ENCODE measurements at regions not wholly inside any gene's neighbourhood (a gene's known extent, or its start where the extent isn't known, plus 50 kb on each side); places are given as distances from the start of the nearest gene placed in this dataset.
"Not testable (repeated sequence)": the region's sequence is repeated elsewhere in the genome, so short reads cannot be mapped to it uniquely, and the experiment has no call there.

DNA sequence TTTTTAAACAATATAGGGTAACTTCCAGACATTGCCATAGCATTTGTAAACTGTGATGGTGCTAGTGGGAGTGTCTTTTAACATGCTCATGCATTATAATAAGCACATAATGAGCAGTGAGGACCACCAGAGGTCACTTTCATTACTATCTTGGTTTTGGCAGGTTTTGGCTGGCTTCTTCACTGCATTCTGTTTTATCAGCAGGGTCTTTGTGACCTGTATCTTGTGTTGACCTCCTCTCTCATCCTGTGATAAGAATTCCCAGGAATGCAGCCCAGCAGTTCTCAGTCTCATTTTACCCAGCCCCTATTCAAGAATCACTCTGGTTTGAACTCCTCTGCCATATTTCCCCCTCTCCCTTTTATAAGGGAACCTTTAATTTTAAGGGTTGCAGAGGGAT, 91.3 kb downstream of the ZNF467 start:
- no peak for DNase-seq (ENCODE audit: low spot score)

GRCh38 chr7:149681274-149681673, 92.1 kb downstream of the ZNF467 start:
- DNase-seq (ENCODE audit: low spot score): no peak

- no peak for DNase-seq (ENCODE audit: low spot score)
Measured at GRCh38 chr7:149680331-149681025, 92.9 kb downstream of the ZNF467 start.

DNA sequence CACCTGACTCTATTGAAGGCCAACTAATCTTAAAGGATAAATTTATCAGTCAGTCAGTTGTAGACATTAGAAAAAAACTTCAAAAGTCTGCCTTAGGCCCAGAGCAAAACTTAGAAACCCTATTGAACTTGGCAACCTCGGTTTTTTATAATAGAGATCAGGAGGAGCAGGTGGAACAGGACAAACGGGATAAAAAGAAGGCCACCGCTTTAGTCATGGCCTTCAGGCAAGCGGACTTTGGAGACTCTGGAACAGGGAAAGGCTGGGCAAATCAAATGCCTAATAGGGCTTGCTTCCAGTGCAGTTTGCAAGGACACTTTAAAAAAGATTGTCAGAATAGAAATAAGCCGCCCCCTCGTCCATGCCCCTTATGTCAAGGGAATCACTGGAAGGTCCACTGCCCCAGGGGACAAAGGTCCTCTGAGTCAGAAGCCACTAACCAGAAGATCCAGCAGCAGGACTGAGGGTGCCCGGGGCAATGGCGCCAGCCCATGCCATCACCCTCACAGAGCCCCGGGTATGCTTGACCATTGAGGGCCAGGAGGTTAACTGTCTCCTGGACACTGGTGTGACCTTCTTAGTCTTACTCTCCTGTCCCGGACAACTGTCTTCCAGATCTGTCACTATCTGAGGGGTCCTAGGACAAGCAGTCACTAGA, 98.5 kb downstream of the ZNF467 start:
- not testable (repeated sequence) for DNase-seq (ENCODE audit: low spot score)

DNA sequence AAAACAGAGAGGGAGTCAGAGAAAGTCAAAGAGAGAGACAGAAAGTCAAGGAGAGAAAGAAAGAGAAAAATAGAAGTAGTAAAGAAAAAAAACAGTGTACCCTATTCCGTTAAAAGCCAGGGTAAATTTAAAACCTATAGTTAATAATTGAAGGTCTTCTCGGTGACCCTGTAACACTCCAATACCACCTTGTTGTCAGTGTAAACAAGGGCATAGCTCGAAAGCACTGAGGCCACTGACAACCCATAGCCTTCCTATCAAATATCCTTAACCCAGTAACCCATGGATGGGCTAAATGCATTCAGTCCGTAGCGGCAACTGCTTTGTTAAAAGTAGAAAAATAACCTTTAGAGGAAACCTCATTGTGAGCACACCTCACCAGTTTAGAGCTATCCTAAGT, 100.4 kb downstream of the ZNF467 start:
- DNase-seq (ENCODE audit: low spot score): no peak

GRCh38 chr7:149670288-149670687, 103.1 kb downstream of the ZNF467 start:
- peak; percentile 28 for DNase-seq (ENCODE audit: low spot score)

- DNase-seq (ENCODE audit: low spot score): peak; percentile 10
Measured at GRCh38 chr7:149669121-149669818, 104.1 kb downstream of the ZNF467 start.

DNA sequence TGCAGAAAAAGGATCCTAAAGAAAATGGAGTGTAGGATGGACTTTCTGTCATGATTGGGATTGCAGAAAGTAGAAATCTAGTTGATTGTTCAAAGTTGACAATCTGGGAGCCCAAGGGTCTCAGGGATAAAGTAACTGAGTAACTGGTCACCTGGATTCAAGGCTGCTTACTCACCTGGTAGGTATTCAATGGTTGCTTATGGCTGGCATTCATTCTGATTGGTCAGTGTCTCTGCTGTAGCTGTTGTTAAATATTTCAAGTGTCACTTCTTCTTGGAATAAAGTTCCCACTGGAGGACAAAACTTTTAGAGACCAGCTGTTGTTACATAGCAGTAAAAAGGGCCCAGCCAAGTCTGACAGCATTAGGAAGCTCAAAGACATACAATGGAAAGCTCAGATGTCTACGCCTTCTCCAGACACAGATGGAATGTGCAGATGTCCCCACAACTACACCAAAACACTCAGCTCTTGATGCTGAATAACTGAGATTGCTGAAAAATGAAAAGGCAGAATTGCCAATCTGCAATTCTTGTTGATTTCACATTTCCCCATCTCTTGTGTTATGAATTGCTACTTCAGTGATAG, 106.9 kb downstream of the ZNF467 start:
- peak; percentile 59 for DNase-seq (ENCODE audit: low spot score)

DNA sequence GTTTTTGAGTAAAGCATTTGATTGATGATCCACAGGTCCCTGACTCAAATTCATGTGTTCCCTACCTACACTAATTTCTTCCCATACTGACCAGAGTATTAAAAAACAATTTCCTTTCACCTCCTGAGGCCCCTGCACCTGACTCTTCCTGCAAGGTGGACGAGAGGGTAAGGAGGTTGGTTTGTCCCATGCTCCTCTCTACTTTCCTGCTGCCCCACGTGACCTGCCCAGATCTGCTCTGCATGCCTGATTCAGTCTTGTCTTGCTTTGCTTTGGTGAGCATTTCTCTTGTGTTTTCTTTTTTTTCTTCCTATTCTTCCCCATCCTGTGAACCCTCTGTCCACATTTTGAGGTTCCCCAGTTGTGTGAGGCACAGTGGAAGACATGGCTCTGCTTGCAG, 107.8 kb downstream of the ZNF467 start:
- DNase-seq (ENCODE audit: low spot score): not testable (repeated sequence)

DNA sequence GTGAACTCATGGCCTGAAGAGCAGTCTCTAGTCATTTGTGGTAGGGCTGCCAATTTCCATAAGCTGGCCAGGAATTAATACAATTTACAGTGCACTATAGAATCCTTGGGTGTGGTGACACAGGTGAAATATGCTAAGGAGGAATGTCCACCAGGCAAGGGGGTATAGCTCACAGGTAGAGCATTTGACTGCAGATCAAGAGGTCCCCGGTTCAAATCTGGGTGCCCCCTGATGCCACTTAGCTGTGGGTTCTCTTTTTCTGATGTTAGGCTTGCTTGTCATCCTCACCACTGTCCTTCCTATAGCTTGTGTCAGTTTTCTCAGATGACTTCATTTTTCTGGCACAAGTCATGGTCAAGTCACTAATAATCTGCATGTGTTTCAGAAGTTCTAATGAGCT, 108.7 kb downstream of the ZNF467 start:
- peak; percentile 39 for DNase-seq (ENCODE audit: low spot score)

GRCh38 chr7:149664176-149664575, 109.2 kb downstream of the ZNF467 start:
- DNase-seq (ENCODE audit: low spot score): no peak

GRCh38 chr7:149662591-149663095, 110.7 kb downstream of the ZNF467 start:
- DNase-seq (ENCODE audit: low spot score): peak; percentile 74

DNA sequence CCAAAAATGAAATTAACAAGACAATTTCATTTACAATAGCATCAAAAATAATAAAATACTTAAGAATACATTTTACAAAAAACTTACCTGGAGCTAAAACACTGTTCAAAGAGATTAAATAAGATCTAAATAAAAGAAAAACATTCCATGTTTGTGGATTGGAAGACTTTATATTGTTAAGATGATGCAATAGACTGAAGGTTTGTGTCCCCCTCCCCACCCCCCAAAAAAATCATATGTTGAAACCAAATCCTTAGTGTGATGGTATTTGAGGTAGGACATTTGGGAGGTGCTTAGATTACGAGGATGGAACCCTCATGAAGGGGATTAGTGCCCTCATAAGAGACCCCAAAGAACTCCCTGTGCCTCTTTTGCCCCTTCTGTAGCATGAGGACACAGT, 117.6 kb downstream of the ZNF467 start:
- DNase-seq (ENCODE audit: low spot score): no peak

GRCh38 chr7:149654588-149654987, 118.8 kb downstream of the ZNF467 start:
- no peak for DNase-seq (ENCODE audit: low spot score)

- not testable (repeated sequence) for DNase-seq (ENCODE audit: low spot score)
Measured at GRCh38 chr7:149650190-149650589, 123.2 kb downstream of the ZNF467 start.

- DNase-seq (ENCODE audit: low spot score): no peak
Measured at GRCh38 chr7:149644754-149645153, 128.6 kb downstream of the ZNF467 start.

GRCh38 chr7:149642589-149642988, 130.8 kb downstream of the ZNF467 start:
- DNase-seq (ENCODE audit: low spot score): no peak

- no peak for DNase-seq (ENCODE audit: low spot score)
Measured at GRCh38 chr7:149638566-149639320, 134.6 kb downstream of the ZNF467 start.

DNA sequence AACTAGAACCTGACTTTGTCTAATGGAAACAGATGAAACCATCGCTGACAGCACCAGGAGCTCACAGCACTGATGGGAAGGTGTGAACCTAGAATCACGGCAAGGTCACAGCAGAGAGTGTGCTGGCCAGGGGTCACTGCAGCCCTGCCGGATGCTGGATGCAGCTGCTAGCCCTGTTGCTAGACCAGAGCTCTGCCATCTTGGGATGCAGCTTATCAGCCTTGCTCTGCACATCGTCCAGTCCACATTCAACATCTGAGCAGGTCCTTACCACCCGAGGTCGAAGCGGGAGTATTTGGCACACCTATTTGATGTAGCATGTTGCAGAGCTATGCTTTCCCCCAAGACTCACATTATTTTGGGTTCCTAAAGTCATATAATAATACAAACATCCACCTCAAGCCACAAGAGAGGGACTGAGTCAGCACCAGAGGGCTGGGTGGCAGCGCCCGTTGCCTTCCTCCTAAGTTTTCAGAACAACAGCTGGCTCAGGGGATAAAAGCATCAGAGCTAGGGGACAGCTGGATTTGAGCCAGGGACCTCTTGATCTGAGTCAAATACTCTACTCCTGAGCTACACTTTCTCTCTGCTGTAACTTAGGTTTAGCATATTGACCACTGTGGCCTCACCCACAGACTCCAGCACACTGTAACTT, 135.3 kb downstream of the ZNF467 start:
- no peak for DNase-seq (ENCODE audit: low spot score)

GRCh38 chr7:149635561-149636329, 137.6 kb downstream of the ZNF467 start:
- peak; percentile 69 for DNase-seq (ENCODE audit: low spot score)
